ENCODE measurements at regions not wholly inside any gene's neighbourhood (a gene's known extent, or its start where the extent isn't known, plus 50 kb on each side); places are given as distances from the start of the nearest gene placed in this dataset.

- H3K4me2 ChIP-seq (ENCODE audit: low read length), result no peak overlapping the region
- no peaks in the 10 kb centered on the region for H4K20me1 ChIP-seq (ENCODE audit: insufficient read depth, low read length)
- H3K27ac ChIP-seq (ENCODE audit: low read depth, low read length, poor library complexity, severe bottlenecking), result no peak overlapping the region
- H2AFZ ChIP-seq (ENCODE audit: low read length), result no peak overlapping the region
- ChIA-PET CTCF (ENCODE audit: unreplicated experiment) (no interaction called here), POLR2A (no interaction called here)
- intact Hi-C loops (cut with micrococcal nuclease; ENCODE audit: unreplicated experiment), result no loop called here
- TF ChIP-seq CTCF (conservative IDR thresholded peaks at IDR 0.05; ENCODE audit: low read length) (no peak), EZH2phosphoT487 (IDR thresholded peaks at IDR 0.05; ENCODE audit: borderline replicate concordance, low read depth, low read length) (no peak)
- no peaks in the 10 kb centered on the region for H3K4me1 ChIP-seq (ENCODE audit: insufficient read depth, low read length, poor library complexity, severe bottlenecking)
- no peak overlapping the region for H3K4me3 ChIP-seq (ENCODE audit: low read depth, low read length, poor library complexity, severe bottlenecking)
- H3K36me3 ChIP-seq (ENCODE audit: insufficient read depth, low read length), result no peaks in the 10 kb centered on the region
- no TSS peak for BruUV-seq (replicated peaks)
- H3K79me2 ChIP-seq (ENCODE audit: insufficient read depth, low read depth, low read length), result no peaks in the 10 kb centered on the region
- no peaks in the 10 kb centered on the region for H3K9me2 ChIP-seq (ENCODE audit: insufficient read depth, low read length)
- no peaks in the 10 kb centered on the region for H3K9me3 ChIP-seq (ENCODE audit: low read length)
- DNase-seq (ENCODE audit: low spot score), result no peak
These were observed 605.9 kb downstream of the ETNK1 start for GRCh38 chr12:23230899-23231298.

- no peaks in the 10 kb centered on the region for H3K9me3 ChIP-seq (ENCODE audit: low read length)
- intact Hi-C loops (cut with micrococcal nuclease; ENCODE audit: unreplicated experiment), result no loop called here
- H3K79me2 ChIP-seq (ENCODE audit: insufficient read depth, low read depth, low read length), result no peaks in the 10 kb centered on the region
- BruUV-seq (replicated peaks), result no TSS peak
- H3K4me3 ChIP-seq (ENCODE audit: low read depth, low read length, poor library complexity, severe bottlenecking), result no peak overlapping the region
- no peak overlapping the region for H3K27ac ChIP-seq (ENCODE audit: low read depth, low read length, poor library complexity, severe bottlenecking)
- no peaks in the 10 kb centered on the region for H3K4me1 ChIP-seq (ENCODE audit: insufficient read depth, low read length, poor library complexity, severe bottlenecking)
- no peak overlapping the region for H2AFZ ChIP-seq (ENCODE audit: low read length)
- H3K36me3 ChIP-seq (ENCODE audit: insufficient read depth, low read length), result no peaks in the 10 kb centered on the region
- no peaks in the 10 kb centered on the region for H3K9me2 ChIP-seq (ENCODE audit: insufficient read depth, low read length)
- TF ChIP-seq CTCF (conservative IDR thresholded peaks at IDR 0.05; ENCODE audit: low read length) (no peak), EZH2phosphoT487 (IDR thresholded peaks at IDR 0.05; ENCODE audit: borderline replicate concordance, low read depth, low read length) (no peak)
- no peaks in the 10 kb centered on the region for H4K20me1 ChIP-seq (ENCODE audit: insufficient read depth, low read length)
- POLR2A ChIA-PET, result interaction anchor here (0.6 kb wide), 1 partner anchor 24 kb away, joined by 3 read pairs; no protein-coding TSS in a partner anchor
- CTCF ChIA-PET (ENCODE audit: unreplicated experiment), result no interaction called here
- no peak for DNase-seq (ENCODE audit: low spot score)
- no peak overlapping the region for H3K4me2 ChIP-seq (ENCODE audit: low read length)
These were observed 611.3 kb downstream of the ETNK1 start for GRCh38 chr12:23236066-23236780.

GRCh38 chr12:23236811-23237210 lies 611.8 kb downstream of the ETNK1 start:
- Histone ChIP-seq H4K20me1 (ENCODE audit: insufficient read depth, low read length) (no peaks in the 10 kb centered on the region), H3K4me1 (ENCODE audit: insufficient read depth, low read length, poor library complexity, severe bottlenecking) (no peaks in the 10 kb centered on the region), H3K4me2 (ENCODE audit: low read length) (no peak overlapping the region), H2AFZ (ENCODE audit: low read length) (no peak overlapping the region), H3K4me3 (ENCODE audit: low read depth, low read length, poor library complexity, severe bottlenecking) (no peak overlapping the region), H3K36me3 (ENCODE audit: insufficient read depth, low read length) (no peaks in the 10 kb centered on the region), H3K27ac (ENCODE audit: low read depth, low read length, poor library complexity, severe bottlenecking) (no peak overlapping the region), H3K9me2 (ENCODE audit: insufficient read depth, low read length) (no peaks in the 10 kb centered on the region), H3K79me2 (ENCODE audit: insufficient read depth, low read depth, low read length) (no peaks in the 10 kb centered on the region), H3K9me3 (ENCODE audit: low read length) (no peaks in the 10 kb centered on the region)
- no TSS peak for BruUV-seq (replicated peaks)
- TF ChIP-seq CTCF (conservative IDR thresholded peaks at IDR 0.05; ENCODE audit: low read length), result no peak
- TF ChIP-seq EZH2phosphoT487 (IDR thresholded peaks at IDR 0.05; ENCODE audit: borderline replicate concordance, low read depth, low read length), result no peak
- intact Hi-C loops (cut with micrococcal nuclease; ENCODE audit: unreplicated experiment), result no loop called here
- CTCF ChIA-PET (ENCODE audit: unreplicated experiment), result no interaction called here
- POLR2A ChIA-PET, result no interaction called here
- no peak for DNase-seq (ENCODE audit: low spot score)
